HepG2 (cell line): ENCODE measurements at regions not wholly inside any gene's neighbourhood (a gene's known extent, or its start where the extent isn't known, plus 50 kb on each side); places are given as distances from the start of the nearest gene placed in this dataset.

ENCODE experiments used
- ATAC-seq: fragments of 200-7000 bp; cut with Tn5 transposase; 3 replicates; pipeline ENCODE4 v1.9.1; 2020; ENCODE audit warnings: mild to moderate bottlenecking, moderate library complexity
- BruUV-seq: library from RNA; stranded (reverse); fragments of 400-500 nt; replicated peaks from 2 replicates; lab custom pipeline; 2021; lab: Mats Ljungman, UMichigan
- CTCF ChIA-PET: fragments of 300-600 bp; formaldehyde crosslinking; extraction: SDS; loops from one replicate; lab custom pipeline; 2021; ENCODE audit warnings: low total read pairs, inconsistent platforms, low intra/inter-chr PET ratio; lab: Yijun Ruan, JAX
- POLR2A ChIA-PET: fragments of 350-600 bp; sonication (Branson Sonifier 250); formaldehyde crosslinking; loops from one replicate; lab custom pipeline; 2020; ENCODE audit warnings: antibody characterized with exemption, inconsistent platforms; lab: Yijun Ruan, JAX
- DNase-seq: peaks from one replicate; pipeline ENCODE4 v3.0.0-alpha.2; 2015; ENCODE audit warnings: low spot score
- FAIRE-seq: peaks from 3 replicates; lab custom pipeline; 2011; peaks lifted over from hg19 to GRCh38; lab: Jason Lieb, UNC
- H2AFZ ChIP-seq: one replicate; pipeline ENCODE4 v1.6.1; 2011; ENCODE audit warnings: low read length, inconsistent platforms
- H3K27ac ChIP-seq: fragments of 300-600 bp; 3 replicates; pipeline ENCODE4 v1.8.0; 2011; ENCODE audit warnings: mixed run types, mild to moderate bottlenecking, mixed read lengths, low read length, inconsistent platforms; ENCODE audit not compliant: insufficient read depth; ENCODE audit errors: extremely low read length
- H3K27me3 ChIP-seq, 2 experiments: fragments of 200-600 bp in 1 of 2; 2 replicates in 1 of 2; 3 replicates in 1 of 2; pipeline versions ENCODE4 v1.6.0 to v1.8.0; 2011; ENCODE audit warnings: low read length in 2 of 2, mild to moderate bottlenecking in 2 of 2, moderate library complexity in 2 of 2, inconsistent platforms in 1 of 2; ENCODE audit not compliant: insufficient read depth in 2 of 2, control insufficient read depth in 1 of 2
- H3K36me3 ChIP-seq, 2 experiments: fragments of 200-600 bp in 1 of 2; replicated peaks in 1 of 2; 2 replicates in 1 of 2; 3 replicates in 1 of 2; pipeline versions ENCODE4 v1.5.1 to v1.8.0; 2011; ENCODE audit warnings: low read length in 2 of 2, inconsistent platforms in 1 of 2; ENCODE audit not compliant: insufficient read depth in 2 of 2, control insufficient read depth in 1 of 2
- H3K4me1 ChIP-seq: 2 replicates; pipeline ENCODE4 v1.5.1; 2012; ENCODE audit warnings: low read length, inconsistent platforms; ENCODE audit not compliant: insufficient read depth
- H3K4me2 ChIP-seq: 2 replicates; pipeline ENCODE4 v1.6.0; 2011; ENCODE audit warnings: low read depth, low read length, inconsistent platforms
- H3K4me3 ChIP-seq, 3 experiments: fragments of 200-600 bp in 1 of 3; sonication (generic), shearing (Covaris generic) in 1 of 3; replicated peaks in 1 of 3; 2 replicates each; pipeline ENCODE4 v1.5.1; 2011 to 2016; ENCODE audit warnings: low read length in 3 of 3, inconsistent platforms in 2 of 3, low read depth in 2 of 3, mild to moderate bottlenecking in 2 of 3, control low read depth in 1 of 3, mixed read lengths in 1 of 3; ENCODE audit not compliant: insufficient read depth in 1 of 3
- H3K79me2 ChIP-seq: one replicate; pipeline ENCODE4 v1.6.1; 2011; ENCODE audit warnings: low read length, inconsistent platforms; ENCODE audit not compliant: insufficient read depth
- H3K9ac ChIP-seq: 2 replicates; pipeline ENCODE4 v1.6.0; 2011; ENCODE audit warnings: mild to moderate bottlenecking, low read depth, low read length, inconsistent platforms; ENCODE audit not compliant: insufficient read depth
- H3K9me3 ChIP-seq: 2 replicates; pipeline ENCODE4 v1.5.1; 2012; ENCODE audit warnings: mild to moderate bottlenecking, low read length
- H4K20me1 ChIP-seq: 2 replicates; pipeline ENCODE4 v1.6.0; 2011; ENCODE audit warnings: inconsistent platforms, mild to moderate bottlenecking, low read length, moderate library complexity; ENCODE audit not compliant: insufficient read depth
- ATF7 ChIP-seq, 2 experiments: fragments of 450-650 bp in 1 of 2; sonication (generic) in 1 of 2; formaldehyde crosslinking in 1 of 2; IDR thresholded peaks; 2 replicates each; pipeline versions ENCODE4 v1.4.0 to v1.6.1; 2016 to 2020; ENCODE audit warnings: antibody characterized with exemption in 1 of 2, mild to moderate bottlenecking in 1 of 2, missing genetic modification reagents in 1 of 2
- ATM ChIP-seq: fragments of 450-650 bp; IDR thresholded peaks from 2 replicates; pipeline ENCODE4 v1.7.1; 2017; ENCODE audit warnings: mild to moderate bottlenecking, borderline replicate concordance
- GABPA ChIP-seq, 2 experiments: IDR thresholded peaks; 2 replicates each; pipeline ENCODE4 v1.6.1; 2011 to 2016; ENCODE audit warnings: low read depth in 2 of 2, low read length in 1 of 2, missing biosample characterization in 1 of 2, missing genetic modification characterization in 1 of 2
- HDAC6 ChIP-seq: fragments of 200-600 bp; sonication (generic); IDR thresholded peaks from 2 replicates; pipeline ENCODE4 v1.7.0; 2017; ENCODE audit warnings: mild to moderate bottlenecking, antibody characterized with exemption, low read length, low read depth
- HOXA9 ChIP-seq: sonication (generic); formaldehyde crosslinking; IDR thresholded peaks from 2 replicates; pipeline ENCODE4 v1.8.1; 2022; ENCODE audit warnings: missing genetic modification reagents, mild to moderate bottlenecking, moderate library complexity, borderline replicate concordance
- PHF5A ChIP-seq: IDR thresholded peaks from one replicate; pipeline ENCODE4 v1.6.1; 2018; ENCODE audit warnings: low read depth, missing genetic modification reagents; ENCODE audit not compliant: unreplicated experiment
- PRPF4 ChIP-seq: fragments of 200-400 bp; formaldehyde crosslinking; IDR thresholded peaks from 2 replicates; pipeline ENCODE4 v1.6.1; 2016; ENCODE audit warnings: low read length, low read depth; ENCODE audit not compliant: poor library complexity, severe bottlenecking
- SP5 ChIP-seq: IDR thresholded peaks from 2 replicates; pipeline ENCODE4 v1.6.1; 2016; ENCODE audit warnings: low read depth, borderline replicate concordance
- TMF1 ChIP-seq: sonication (generic); formaldehyde crosslinking; IDR thresholded peaks from 2 replicates; pipeline ENCODE4 v1.8.1; 2022; ENCODE audit warnings: low read depth, missing genetic modification reagents
- ZFP36L2 ChIP-seq: sonication (generic); formaldehyde crosslinking; IDR thresholded peaks from 2 replicates; pipeline ENCODE4 v1.4.0; 2020; ENCODE audit warnings: missing genetic modification reagents
- ZNF83 ChIP-seq: sonication (generic); formaldehyde crosslinking; IDR thresholded peaks from 2 replicates; pipeline ENCODE4 v1.4.0; 2020; ENCODE audit warnings: missing genetic modification reagents, mild to moderate bottlenecking, borderline replicate concordance
- WGBS: methylation state at CpG from one replicate; pipeline ENCODE4 v1.1.6; 2017; ENCODE audit warnings: low lambda C conversion rate; 5-methylcytosine and 5-hydroxymethylcytosine counted together
- in situ Hi-C: cut with HindIII; loops from 2 replicates; pipeline ENCODE4 v1.10.0; 2017; ENCODE audit warnings: low pct_unique_long_range_greater_than_20kb; ENCODE audit not compliant: extremely low pct_ligation_motif_present
- intact Hi-C: fragments of 100-400 bp; cut with micrococcal nuclease; formaldehyde crosslinking; loops from one replicate; pipeline ENCODE4 v1.10.0; 2022; ENCODE audit not compliant: unreplicated experiment
- TF ChIP-seq, protein P1 (sequence below): sonication (generic); formaldehyde crosslinking; IDR thresholded peaks from 2 replicates; pipeline ENCODE4 v1.9.0; 2022; ENCODE audit warnings: low read depth, missing genetic modification reagents
- TF ChIP-seq, protein P2 (sequence below): sonication (generic); formaldehyde crosslinking; IDR thresholded peaks from 2 replicates; pipeline ENCODE4 v1.5.0; 2020; ENCODE audit warnings: mild to moderate bottlenecking, missing genetic modification reagents, borderline replicate concordance
- TF ChIP-seq, protein P3 (sequence below): sonication (generic); formaldehyde crosslinking; IDR thresholded peaks from 2 replicates; pipeline ENCODE4 v1.5.0; 2020; ENCODE audit warnings: missing genetic modification reagents

DNA sequence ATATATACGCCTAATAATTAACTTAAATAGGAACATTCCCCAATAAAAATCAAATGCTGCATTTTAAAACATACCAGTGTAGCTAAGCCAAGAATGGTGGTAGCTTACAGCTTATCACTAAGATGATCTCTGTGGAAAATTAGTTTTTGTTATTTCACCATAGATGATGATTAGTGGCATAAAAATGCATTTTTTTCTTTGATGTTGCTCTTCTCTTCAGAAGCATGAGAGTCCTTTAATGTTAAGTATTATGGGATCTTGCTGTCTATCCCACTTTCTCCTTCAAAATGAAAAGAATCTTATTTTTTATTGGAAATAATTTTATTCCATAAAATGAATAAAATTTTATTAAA is 731.0 kb downstream of the SLITRK1 start (continued):
- TF ChIP-seq, protein P1, sequence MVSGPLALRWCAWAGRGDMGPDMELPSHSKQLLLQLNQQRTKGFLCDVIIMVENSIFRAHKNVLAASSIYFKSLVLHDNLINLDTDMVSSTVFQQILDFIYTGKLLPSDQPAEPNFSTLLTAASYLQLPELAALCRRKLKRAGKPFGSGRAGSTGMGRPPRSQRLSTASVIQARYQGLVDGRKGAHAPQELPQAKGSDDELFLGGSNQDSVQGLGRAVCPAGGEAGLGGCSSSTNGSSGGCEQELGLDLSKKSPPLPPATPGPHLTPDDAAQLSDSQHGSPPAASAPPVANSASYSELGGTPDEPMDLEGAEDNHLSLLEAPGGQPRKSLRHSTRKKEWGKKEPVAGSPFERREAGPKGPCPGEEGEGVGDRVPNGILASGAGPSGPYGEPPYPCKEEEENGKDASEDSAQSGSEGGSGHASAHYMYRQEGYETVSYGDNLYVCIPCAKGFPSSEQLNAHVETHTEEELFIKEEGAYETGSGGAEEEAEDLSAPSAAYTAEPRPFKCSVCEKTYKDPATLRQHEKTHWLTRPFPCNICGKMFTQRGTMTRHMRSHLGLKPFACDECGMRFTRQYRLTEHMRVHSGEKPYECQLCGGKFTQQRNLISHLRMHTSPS (CRISPR knock-in tag), result no peak
- TF ChIP-seq HDAC6 (no peak), PRPF4 (no peak)

DNA sequence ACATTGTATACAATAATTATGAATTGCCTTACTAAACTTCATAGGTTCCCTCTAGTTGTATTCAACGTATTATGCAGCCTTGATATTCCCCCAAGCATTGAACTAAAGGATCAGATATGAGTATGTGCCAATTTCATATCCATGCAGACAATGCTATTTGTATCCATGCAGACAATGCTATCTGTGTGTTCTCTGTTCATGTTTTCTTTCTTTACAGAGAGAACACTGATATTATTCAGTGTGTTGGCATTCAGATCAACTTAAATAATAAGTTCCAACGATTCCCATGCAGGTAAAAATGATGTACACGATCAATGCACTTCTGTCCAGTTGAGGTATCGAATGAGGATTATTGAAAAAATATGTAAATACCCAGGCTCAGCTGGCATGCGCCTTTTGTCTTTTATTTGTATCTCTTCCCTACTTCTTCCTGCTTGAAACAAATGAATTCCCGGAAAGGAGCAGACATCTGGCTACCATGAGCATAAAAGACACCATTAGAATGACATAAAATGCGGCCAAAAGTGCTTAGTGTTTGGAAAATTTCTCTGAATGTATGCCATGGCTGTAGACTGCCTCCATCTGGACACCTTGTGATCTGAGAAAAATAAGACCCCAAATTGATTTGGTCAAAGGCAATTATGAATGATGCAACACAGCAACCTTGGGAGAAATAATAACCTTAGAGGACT is 731.5 kb downstream of the SLITRK1 start:
- DNase-seq, result no peak
- Histone ChIP-seq H3K4me3 (no peak overlapping the region), H3K36me3 (no peaks in the 10 kb centered on the region), H3K4me2 (no peak overlapping the region), H4K20me1 (no peaks in the 10 kb centered on the region)
- no peak for ATAC-seq
- POLR2A ChIA-PET, result no interaction called here
- in situ Hi-C loops, result no loop called here
- FAIRE-seq, result no peak
- TF ChIP-seq HOXA9 (no peak), TMF1 (CRISPR knock-in tag) (no peak), ZNF83 (no peak), PHF5A (CRISPR knock-in tag) (no peak), GABPA (IDR thresholded peaks at IDR 0.05; ENCODE audit: low read depth, low read length) (no peak), GABPA (CRISPR knock-in tag; IDR thresholded peaks at IDR 0.05; ENCODE audit: low read depth) (no peak), SP5 (CRISPR knock-in tag) (no peak), ATM (no peak), ATF7 (IDR thresholded peaks at IDR 0.05) (no peak), ATF7 (CRISPR knock-in tag; IDR thresholded peaks at IDR 0.05) (no peak), ZFP36L2 (CRISPR knock-in tag) (no peak)
- TF ChIP-seq, protein P2, sequence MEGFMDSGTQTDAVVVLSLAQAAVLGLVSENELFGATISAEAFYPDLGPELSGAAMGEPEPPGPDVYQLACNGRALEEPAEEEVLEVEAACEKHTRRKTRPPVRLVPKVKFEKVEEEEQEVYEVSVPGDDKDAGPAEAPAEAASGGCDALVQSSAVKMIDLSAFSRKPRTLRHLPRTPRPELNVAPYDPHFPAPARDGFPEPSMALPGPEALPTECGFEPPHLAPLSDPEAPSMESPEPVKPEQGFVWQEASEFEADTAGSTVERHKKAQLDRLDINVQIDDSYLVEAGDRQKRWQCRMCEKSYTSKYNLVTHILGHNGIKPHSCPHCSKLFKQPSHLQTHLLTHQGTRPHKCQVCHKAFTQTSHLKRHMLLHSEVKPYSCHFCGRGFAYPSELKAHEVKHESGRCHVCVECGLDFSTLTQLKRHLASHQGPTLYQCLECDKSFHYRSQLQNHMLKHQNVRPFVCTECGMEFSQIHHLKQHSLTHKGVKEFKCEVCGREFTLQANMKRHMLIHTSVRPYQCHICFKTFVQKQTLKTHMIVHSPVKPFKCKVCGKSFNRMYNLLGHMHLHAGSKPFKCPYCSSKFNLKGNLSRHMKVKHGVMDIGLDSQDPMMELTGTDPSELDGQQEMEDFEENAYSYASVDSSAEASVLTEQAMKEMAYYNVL (CRISPR knock-in tag), result no peak
- TF ChIP-seq, protein P3, sequence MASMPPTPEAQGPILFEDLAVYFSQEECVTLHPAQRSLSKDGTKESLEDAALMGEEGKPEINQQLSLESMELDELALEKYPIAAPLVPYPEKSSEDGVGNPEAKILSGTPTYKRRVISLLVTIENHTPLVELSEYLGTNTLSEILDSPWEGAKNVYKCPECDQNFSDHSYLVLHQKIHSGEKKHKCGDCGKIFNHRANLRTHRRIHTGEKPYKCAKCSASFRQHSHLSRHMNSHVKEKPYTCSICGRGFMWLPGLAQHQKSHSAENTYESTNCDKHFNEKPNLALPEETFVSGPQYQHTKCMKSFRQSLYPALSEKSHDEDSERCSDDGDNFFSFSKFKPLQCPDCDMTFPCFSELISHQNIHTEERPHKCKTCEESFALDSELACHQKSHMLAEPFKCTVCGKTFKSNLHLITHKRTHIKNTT (CRISPR knock-in tag), result no peak
- TF ChIP-seq, all 625 proteins: peak for 0
- Histone ChIP-seq H3K9ac (no peak overlapping the region), H3K27me3 (no peaks in the 10 kb centered on the region), H2AFZ (no peak overlapping the region), H3K27ac (no peak overlapping the region), H3K4me1 (no peaks in the 10 kb centered on the region), H3K9me3 (peaks cover 17% of the 10 kb centered on the region), H3K79me2 (no peaks in the 10 kb centered on the region)
- WGBS, result 6% methylated on average over 7 of the region's 7 CpGs
- intact Hi-C loops, result no loop called here
- BruUV-seq, result no TSS peak
- CTCF ChIA-PET, result no interaction called here
